Choroid plexus epithelial cell (primary cell): ENCODE measurements at regions not wholly inside any gene's neighbourhood (a gene's known extent, or its start where the extent isn't known, plus 50 kb on each side); places are given as distances from the start of the nearest gene placed in this dataset.
A peak's percentile ranks its signal among the peaks of the same experiment; 100 is the strongest.
"Not testable (repeated sequence)": the region's sequence is repeated elsewhere in the genome, so short reads cannot be mapped to it uniquely, and the experiment has no call there.

ENCODE experiments used
- DNase-seq: peaks from one replicate; pipeline ENCODE4 v3.0.0-alpha.2; 2010; ENCODE audit warnings: low read depth
- H3K4me3 ChIP-seq: 2 replicates; pipeline ENCODE4 v1.5.1; 2011; ENCODE audit warnings: low read depth, mild to moderate bottlenecking, control low read depth, low read length, moderate library complexity
- TF ChIP-seq, protein P1 (sequence below): conservative IDR thresholded peaks from 2 replicates; pipeline ENCODE4 v1.5.1; 2011; ENCODE audit warnings: low read depth, mild to moderate bottlenecking, control low read depth, inconsistent platforms, low read length, moderate library complexity

DNA sequence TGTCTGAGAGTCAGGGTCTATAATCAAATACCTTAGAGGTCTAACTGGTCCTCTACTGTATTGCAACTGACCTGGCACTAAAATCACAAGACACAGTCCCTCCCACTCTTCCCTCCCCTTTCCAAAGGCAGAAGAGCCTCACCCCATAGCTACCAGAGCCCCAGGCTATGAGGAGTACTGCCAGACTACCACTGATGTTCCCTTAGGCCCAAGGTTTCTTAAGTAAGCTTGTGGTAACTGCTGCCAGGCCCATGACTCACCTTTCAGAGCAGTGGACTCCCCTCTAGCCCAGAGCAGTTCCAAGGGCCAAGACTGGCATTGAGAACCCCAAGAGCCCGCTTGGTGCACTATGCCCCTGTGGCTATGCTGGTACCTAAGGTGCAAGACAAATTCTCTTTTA is 1193.4 kb downstream of the DSC3 start:
- no peak for DNase-seq
- TF ChIP-seq, protein P1, sequence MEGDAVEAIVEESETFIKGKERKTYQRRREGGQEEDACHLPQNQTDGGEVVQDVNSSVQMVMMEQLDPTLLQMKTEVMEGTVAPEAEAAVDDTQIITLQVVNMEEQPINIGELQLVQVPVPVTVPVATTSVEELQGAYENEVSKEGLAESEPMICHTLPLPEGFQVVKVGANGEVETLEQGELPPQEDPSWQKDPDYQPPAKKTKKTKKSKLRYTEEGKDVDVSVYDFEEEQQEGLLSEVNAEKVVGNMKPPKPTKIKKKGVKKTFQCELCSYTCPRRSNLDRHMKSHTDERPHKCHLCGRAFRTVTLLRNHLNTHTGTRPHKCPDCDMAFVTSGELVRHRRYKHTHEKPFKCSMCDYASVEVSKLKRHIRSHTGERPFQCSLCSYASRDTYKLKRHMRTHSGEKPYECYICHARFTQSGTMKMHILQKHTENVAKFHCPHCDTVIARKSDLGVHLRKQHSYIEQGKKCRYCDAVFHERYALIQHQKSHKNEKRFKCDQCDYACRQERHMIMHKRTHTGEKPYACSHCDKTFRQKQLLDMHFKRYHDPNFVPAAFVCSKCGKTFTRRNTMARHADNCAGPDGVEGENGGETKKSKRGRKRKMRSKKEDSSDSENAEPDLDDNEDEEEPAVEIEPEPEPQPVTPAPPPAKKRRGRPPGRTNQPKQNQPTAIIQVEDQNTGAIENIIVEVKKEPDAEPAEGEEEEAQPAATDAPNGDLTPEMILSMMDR = no peak
- no peak overlapping the region for H3K4me3 ChIP-seq

DNA sequence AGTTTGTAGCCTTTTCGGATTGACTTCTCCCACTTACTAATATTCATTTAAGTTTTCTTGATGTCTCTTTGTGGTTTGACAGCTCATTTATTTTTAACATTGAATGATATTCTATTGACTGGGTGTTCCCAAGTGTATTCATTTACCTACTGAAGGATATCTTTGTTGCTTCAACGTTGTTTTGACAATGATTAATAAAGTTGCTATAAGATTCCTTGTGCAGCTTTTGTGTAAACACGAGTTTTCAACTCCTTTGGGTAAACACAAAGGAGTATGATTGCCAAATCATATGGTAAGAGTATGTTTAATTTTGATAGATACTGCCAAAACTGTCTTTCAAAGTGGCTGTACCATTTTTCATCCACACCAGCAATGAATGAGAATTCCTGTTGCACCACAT is 1200.9 kb downstream of the DSC3 start:
- TF ChIP-seq, protein P1 = no peak
- no peak overlapping the region for H3K4me3 ChIP-seq
- DNase-seq = no peak

DNA sequence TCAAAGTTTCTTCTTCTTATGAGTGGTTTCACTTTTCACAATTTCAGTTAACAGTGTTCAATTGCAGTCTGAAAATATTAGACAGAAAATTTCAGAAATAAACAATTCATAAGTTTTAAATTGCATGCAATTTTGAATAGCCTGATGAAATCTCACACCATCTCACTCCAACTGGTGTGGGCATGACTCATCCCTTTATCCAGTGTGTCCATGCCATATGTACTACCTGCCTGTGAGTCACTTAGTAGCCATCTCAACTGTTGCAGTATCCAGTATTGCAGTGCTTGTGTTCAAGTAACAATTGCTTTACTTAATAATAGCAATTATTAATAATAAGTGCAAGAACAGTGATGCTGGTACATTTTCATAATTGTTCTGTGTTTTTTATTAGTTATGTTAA is 1202.5 kb downstream of the DSC3 start:
- TF ChIP-seq, protein P1 = no peak
- DNase-seq = peak; percentile 42
- no peak overlapping the region for H3K4me3 ChIP-seq

DNA sequence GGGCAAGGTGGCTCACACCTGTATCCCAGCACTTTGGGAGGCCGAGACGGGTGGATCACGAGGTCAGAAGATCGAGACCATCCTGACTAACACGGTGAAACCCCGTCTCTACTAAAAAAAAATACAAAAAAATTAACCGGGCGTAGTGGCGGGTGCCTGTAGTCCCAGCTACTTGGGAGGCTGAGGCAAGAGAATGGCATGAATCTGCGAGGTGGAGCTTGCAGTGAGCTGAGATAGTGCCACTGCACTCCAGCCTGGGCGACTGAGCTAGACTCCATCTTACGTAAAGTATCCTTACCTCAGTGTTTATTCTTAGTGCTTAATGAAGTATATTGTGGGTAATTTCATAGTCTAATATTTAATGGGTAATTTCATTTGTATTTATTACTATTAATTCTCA is 1203.6 kb downstream of the DSC3 start:
- not testable (repeated sequence) for DNase-seq, H3K4me3 ChIP-seq

DNA sequence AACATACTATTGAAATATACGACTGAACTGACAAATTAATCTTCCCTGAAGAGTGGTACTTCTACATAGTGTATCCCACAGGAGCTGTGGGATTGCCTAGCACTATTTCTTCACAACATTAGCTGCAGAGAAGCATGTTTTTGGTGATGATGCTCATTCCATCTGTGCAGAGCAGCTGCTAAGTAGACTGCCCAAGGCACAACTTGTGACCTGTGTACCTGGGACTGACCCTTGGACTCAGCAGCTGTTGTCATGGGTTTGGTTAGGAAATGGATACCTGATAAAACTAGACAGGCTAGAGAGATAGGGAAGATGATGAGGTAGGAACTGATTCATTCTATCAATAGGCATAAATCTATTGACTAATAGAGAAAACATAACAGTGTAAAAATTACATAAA is 1204.0 kb downstream of the DSC3 start:
- no peak overlapping the region for H3K4me3 ChIP-seq
- TF ChIP-seq, protein P1 = no peak
- no peak for DNase-seq

DNA sequence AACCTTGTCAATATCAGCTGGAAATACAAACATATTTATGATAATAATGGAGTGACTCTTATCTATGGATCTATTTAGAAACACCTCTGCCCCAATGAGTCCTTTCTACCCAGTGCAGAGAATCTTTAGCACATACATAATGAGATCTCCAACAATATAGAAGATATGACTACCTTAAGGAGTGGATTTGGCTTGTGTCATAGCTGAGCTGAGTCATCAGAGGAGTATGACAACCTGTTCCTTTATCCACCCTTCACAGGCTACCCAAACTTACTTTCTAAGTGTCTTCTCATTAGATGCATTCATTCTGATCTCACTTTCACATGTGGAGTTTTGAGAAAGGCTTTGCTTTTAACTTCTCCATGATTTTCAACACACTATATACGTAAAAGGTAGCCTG is 1218.9 kb downstream of the DSC3 start:
- no peak for DNase-seq

DNA sequence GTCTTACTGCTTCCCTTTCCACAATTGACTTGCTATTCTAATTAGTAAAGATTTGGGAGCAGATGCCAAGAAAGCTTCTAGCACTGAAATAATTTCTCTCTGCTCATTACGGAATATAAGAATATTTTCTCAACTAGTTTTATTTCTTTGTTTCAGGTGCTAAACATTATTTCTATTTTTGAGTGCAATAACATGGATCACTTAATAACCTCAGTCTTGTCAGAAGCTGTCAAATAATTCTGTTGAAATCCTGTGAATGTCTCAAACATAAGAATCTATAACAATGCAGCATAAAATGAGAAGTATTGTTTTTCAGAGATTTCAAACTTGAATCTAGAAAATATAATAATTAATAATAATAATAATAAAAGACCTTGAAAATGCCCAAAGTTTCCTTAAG is 1221.0 kb downstream of the DSC3 start:
- no peak overlapping the region for H3K4me3 ChIP-seq
- TF ChIP-seq, protein P1 = no peak
- no peak for DNase-seq

More for the DNA sequence above, 1218.9 kb downstream of the DSC3 start:
- TF ChIP-seq, protein P1 = no peak
- H3K4me3 ChIP-seq = no peak overlapping the region

DNA sequence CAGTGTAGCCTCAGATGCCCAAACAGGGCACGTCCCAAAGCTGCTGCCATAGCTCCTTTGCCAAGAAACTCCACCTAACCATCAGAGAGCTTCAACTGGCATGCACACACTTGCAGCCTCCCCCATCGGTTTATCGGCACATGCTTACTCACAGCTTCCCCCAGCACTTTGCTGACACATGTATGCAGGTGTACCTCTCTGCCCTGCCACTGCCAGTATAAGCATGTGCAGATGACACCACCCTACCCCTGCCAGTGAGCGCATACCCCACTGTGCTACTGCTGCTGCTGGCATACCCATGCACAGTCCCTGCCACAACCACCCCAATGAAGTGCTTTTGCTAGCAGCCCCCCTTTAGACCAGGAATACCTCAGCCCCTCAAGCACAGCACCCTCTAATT is 1231.0 kb downstream of the DSC3 start:
- H3K4me3 ChIP-seq = no peak overlapping the region
- TF ChIP-seq, protein P1 = no peak
- DNase-seq = no peak
